ENCODE measurements at regions not wholly inside any gene's neighbourhood (a gene's known extent, or its start where the extent isn't known, plus 50 kb on each side); places are given as distances from the start of the nearest gene placed in this dataset.

DNA sequence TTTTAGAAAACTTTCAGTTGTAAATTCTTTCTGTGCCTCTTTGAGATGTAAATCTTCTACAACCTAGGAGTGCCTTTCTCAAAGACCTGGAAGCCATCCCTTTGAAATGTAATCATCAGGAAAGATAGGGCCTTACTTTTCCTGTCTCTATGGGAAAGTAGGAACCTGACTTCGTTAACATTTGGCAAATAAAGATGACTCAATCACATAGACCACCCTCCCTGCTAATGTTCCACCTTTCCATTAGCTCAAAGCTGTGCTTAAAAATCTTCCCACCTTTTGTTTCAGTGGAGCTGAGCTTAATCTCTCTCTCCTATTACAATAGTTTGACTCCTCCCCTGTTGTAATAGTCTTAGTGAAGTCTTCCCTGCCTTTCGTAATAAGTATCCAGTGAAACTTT is 247.7 kb downstream of the OLFM4 start:
- DNase-seq: no peak
- Histone ChIP-seq H3K4me1 (no peaks in the 10 kb centered on the region), H3K4me3 (no peak overlapping the region), H3K27me3 (peaks cover 0 to 5% (median 0%) of the 10 kb centered on the region in 9 donors), H3K36me3 (no peaks in the 10 kb centered on the region), H3K9me3 (no peaks in the 10 kb centered on the region), H3K27ac (no peak overlapping the region)
- no peak for TF ChIP-seq POLR2A (IDR thresholded peaks at IDR 0.05)
- TF ChIP-seq, protein P1, sequence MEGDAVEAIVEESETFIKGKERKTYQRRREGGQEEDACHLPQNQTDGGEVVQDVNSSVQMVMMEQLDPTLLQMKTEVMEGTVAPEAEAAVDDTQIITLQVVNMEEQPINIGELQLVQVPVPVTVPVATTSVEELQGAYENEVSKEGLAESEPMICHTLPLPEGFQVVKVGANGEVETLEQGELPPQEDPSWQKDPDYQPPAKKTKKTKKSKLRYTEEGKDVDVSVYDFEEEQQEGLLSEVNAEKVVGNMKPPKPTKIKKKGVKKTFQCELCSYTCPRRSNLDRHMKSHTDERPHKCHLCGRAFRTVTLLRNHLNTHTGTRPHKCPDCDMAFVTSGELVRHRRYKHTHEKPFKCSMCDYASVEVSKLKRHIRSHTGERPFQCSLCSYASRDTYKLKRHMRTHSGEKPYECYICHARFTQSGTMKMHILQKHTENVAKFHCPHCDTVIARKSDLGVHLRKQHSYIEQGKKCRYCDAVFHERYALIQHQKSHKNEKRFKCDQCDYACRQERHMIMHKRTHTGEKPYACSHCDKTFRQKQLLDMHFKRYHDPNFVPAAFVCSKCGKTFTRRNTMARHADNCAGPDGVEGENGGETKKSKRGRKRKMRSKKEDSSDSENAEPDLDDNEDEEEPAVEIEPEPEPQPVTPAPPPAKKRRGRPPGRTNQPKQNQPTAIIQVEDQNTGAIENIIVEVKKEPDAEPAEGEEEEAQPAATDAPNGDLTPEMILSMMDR (IDR thresholded peaks at IDR 0.05): no peak
- WGBS, 4 donors: 26 to 44% (median 34%) methylated on average over 2 of the region's 2 CpGs
- ATAC-seq: no peak
- intact Hi-C loops (cut with DNase I): no loop called here

DNA sequence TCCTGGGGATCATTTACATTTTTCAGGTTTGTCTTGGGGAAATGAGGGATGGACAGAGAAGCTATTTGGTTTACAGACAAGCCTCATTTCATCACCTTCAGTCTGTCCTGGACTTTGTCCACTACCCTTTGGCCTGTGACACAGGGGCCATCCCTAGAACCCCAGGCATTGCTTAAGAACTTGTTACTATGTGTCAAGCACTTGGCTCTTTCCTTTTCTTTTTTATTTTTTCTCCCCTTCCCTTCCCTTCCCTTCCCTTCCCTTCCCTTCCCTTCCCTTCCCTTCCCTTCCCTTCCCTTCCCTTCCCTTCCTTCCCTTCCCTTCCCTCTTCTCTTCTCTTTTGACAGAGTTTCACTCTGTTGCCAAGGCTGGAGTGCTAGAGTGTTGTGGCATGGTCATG is 253.1 kb downstream of the OLFM4 start:
- intact Hi-C loops (cut with DNase I): no loop called here
- Histone ChIP-seq H3K27ac (no peak overlapping the region), H3K4me3 (no peak overlapping the region), H3K4me1 (no peaks in the 10 kb centered on the region), H3K27me3 (no peaks in the 10 kb centered on the region), H3K36me3 (no peaks in the 10 kb centered on the region), H3K9me3 (peaks cover 0 to 3% (median 0%) of the 10 kb centered on the region in 12 donors)
- DNase-seq (no peak), ATAC-seq (no peak)
- no peak for TF ChIP-seq POLR2A (IDR thresholded peaks at IDR 0.05)
- TF ChIP-seq, protein P1 (IDR thresholded peaks at IDR 0.05): no peak

DNA sequence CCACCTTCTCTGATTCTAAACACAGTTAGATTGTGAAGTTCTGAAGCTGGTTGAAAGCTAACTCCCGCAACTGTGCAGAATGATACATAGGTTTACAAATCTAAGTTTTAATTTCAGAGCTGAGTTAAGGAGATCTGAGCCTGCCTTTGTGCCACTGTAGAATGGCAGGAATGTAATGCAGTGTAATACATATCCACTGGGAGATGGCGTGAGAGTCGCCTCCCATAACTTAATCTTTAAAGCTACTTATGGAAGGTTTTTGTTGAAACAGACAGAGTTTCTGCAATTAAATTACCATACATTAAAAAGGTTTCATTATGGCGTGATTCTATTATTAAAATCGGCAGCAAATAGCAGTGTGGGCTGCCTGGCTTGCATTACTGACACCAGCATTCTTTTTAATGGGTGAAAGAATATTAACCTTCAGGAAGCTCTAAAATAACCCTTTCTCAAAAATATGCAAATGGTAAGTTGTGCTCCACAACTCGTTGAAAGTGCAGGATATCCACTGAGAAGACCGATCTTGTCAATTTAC is 257.4 kb downstream of the OLFM4 start:
- Histone ChIP-seq H3K27me3 (no peaks in the 10 kb centered on the region), H3K4me3 (no peak overlapping the region), H3K4me1 (no peaks in the 10 kb centered on the region), H3K27ac (no peak overlapping the region), H3K36me3 (no peaks in the 10 kb centered on the region), H3K9me3 (peaks cover 0 to 3% (median 0%) of the 10 kb centered on the region in 12 donors)
- TF ChIP-seq, protein P1 (IDR thresholded peaks at IDR 0.05): no peak
- TF ChIP-seq POLR2A (IDR thresholded peaks at IDR 0.05): no peak
- DNase-seq (no peak), ATAC-seq (no peak)
- WGBS, 4 donors: 75 to 83% (median 77%) methylated on average over 7 of the region's 7 CpGs
- intact Hi-C loops (cut with DNase I): no loop called here

DNA sequence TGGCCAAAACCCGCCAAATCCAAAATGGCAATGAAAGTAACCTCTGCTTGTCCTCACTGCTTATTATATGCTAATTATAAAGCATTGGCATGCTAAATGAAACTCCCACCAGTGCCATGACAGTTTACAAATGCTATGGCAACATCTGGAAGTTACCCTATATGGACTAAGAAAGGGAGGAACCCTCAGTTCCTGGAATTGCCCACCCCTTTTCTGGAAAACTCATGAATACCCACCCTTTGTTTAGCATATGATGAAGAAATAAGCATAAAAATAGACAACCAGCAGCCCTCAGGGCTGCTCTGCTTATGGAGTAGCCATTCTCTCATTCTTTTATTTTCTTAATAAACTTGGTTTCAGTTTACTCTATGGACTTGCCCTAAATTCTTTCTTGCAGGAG is 269.8 kb downstream of the OLFM4 start:
- Histone ChIP-seq H3K9me3 (no peaks in the 10 kb centered on the region), H3K36me3 (no peaks in the 10 kb centered on the region), H3K27me3 (no peaks in the 10 kb centered on the region), H3K4me1 (no peaks in the 10 kb centered on the region), H3K27ac (no peak overlapping the region), H3K4me3 (no peak overlapping the region)
- no peak for ATAC-seq
- no peak for DNase-seq
- intact Hi-C loops (cut with DNase I): no loop called here
- 76 to 95% (median 86%) methylated on average over 1 of the region's 1 CpG for WGBS, 4 donors
- TF ChIP-seq POLR2A (IDR thresholded peaks at IDR 0.05): no peak
- TF ChIP-seq, protein P1 (IDR thresholded peaks at IDR 0.05): no peak
